GM18511 (cell line): ENCODE measurements at regions not wholly inside any gene's neighbourhood (a gene's known extent, or its start where the extent isn't known, plus 50 kb on each side); places are given as distances from the start of the nearest gene placed in this dataset.

Experiments used
- ATAC-seq: cut with Tn5 transposase; IDR thresholded peaks from one replicate; pipeline ENCODE4 v1.9.1; 2021; ENCODE audit warnings: mild to moderate bottlenecking, moderate library complexity; ENCODE audit not compliant: unreplicated experiment

DNA sequence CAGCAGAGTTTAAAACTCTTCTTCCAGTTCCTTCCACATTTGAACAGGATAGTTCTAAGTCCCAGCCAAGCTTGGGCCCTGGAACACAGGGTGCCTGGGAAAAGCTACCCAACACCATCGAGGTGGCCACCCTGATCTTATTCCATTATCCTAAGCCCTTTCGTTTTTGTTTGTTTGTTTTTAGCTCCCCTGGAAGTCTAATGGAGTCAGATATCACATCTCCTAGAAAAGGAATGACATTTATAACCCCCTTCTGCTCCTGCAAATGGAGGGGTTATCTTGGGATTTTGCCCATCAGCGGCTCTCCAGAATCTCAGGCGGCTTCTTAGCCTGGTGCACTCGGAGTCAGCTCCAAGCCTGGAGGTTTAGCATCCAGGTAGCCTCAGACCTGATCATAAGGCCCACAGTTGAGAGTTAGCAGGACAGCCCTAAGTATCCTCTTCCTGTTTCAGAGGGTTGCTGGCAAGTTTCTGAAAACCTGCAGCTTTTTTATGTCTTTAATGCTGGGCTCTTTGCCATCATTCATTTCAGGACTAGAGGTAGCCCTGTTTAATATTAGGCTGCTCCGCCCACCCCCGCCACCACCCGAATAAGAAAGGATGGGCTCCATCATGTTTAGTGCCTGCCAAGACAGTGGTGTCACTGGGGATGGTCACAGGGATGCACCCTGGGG is 230.0 kb upstream of the LNX1 start:
- no peak for ATAC-seq

DNA sequence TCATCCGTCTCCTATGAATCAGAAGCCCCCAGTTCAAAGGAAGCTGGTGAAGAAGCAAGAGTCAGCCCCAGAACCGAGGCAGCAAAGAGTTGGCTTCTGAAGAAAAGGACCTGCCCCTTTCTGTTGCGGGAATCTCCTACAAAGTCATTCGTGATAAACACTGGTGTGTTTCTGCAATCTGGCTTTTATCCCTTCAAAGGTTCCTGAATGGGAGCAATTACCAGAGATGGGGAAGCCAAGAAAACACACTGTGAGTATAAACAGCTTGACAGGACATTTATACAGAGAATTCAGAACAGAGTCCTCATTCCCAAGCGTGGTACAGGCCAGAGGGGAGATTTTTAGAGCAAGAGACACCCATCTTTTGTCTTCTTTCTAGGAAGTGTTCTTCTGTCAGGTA is 226.8 kb upstream of the LNX1 start:
- no peak for ATAC-seq

DNA sequence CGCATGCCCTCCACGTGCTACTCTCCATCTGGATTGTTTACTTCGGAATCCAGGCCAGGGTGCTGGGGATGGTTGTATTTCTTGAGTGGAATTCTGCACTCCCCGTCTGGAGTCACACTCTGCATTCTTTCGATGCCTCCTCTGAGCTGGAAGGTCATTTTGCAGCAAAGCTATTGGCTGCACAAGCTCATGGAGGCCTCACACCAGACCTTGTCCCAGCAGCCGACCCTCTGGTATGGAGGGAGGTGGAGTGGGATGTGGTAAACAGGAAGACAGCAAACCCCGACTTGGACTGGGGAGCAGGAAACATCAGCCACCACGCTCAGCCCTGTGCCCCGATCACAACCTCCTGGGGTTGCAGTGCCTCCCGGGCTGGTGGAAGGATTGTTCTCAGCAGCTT is 225.3 kb upstream of the LNX1 start:
- ATAC-seq: no peak

DNA sequence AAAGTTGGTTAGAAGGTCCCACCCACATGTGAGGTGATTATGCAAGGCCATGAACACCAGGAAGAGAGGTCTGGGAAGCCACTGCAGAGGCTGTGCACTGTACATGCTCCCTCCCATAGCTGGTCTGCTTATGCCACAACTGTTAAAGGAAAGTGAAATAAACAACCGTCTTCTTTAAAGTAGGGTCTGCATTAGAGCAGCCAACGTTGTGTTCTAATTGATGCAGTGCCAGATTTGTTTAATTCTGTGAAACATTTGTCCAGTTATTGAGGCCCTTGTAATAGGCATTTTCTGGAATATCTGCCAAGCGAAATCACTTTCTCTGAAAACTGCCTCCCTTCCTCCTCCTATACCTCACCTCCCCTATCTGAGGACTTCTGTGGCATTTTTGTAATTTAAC is 224.0 kb upstream of the LNX1 start:
- ATAC-seq: no peak

DNA sequence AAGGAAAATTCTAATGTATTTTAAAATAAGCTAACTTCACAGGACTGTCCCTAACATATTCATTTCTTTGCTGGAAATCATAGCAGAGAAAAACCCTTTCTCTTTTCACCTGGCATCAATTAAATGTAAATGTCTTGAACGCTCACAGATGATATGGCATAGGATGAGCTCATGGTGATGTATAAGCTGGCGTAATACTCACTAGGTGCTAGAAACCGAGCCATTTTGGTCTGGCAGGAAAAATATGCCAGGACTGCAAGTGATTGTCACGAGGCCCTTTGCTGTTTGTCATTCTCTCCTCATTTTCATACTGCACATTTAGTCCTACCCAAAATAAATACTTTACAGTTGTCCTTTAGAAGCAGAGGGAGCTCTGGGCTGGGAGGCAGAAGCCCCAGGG is 222.7 kb upstream of the LNX1 start:
- no peak for ATAC-seq

DNA sequence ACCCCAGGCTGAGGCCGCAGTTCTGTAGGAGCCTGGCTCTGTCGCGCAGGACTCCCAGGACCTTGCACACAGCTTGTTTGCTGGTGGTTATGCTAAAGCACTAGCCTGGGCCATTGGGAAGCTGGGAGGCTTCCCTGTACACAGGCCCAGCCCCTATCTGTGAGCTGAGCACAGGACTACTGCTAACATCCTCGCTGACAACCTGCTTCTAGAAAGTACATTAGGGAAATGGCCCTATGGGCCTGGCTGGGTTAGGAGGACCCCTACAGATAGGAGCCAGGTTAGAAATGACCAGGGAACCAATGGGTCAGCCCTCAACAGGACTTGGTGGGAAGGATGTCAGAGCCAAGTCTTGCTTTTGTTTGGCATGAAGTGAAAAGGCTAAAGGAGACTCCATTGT is 219.4 kb upstream of the LNX1 start:
- no peak for ATAC-seq

DNA sequence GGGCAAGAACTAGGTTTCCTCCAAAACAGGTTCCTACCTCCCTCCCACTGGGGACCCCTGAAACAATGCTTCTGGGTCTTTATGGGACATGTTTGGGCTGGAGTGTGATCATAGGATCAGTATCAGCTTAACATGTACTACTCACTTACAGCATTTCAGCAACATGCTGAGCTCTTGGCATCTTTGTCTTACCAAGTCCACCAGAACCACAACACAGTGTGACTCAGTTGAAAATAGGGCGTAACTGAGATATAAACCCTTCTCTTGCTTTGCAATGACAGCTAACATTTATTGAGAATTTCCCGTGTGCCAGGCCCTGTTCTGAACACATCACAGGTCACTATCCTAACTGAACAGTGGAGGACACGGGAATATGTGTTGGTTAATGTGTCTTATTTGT is 218.5 kb upstream of the LNX1 start:
- no peak for ATAC-seq

DNA sequence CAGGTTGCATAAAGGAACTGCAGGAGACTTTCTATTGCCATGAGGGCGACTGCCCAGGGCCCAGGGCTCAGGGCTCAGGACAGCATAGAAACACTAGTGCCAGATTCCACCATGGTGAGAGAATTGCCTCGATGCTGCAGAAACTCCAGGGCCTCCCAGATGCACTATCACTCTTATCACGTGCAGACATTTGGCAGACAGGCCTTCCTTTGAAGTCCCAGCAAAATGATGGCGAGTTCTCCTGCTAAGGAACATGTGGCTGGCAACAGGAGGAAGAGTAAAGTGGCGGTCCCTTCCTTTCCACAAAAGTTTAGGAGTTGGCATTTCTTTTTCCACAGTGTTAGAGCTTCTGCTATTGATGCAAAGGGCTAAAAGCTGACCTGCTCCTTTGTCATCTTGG is 214.0 kb upstream of the LNX1 start:
- ATAC-seq: no peak

DNA sequence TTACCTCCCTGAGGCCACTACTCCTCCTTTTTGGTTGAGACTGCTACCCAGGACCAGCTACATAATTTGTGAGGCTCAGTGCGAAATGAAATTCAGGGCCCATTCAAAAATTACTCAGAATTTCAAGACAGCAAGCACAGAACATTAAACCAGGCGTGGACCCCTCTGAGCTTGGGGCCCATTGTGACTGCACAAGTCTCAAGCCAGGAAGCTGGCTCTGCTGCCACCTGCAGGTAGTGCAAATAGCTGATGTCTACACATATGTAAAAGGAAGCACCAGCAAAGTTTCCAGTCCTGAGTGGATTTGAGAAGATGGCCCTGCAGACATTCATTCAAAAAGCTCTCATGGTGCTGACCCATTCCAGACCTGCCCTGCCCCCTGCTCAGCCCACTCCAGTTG is 213.4 kb upstream of the LNX1 start:
- ATAC-seq: no peak

DNA sequence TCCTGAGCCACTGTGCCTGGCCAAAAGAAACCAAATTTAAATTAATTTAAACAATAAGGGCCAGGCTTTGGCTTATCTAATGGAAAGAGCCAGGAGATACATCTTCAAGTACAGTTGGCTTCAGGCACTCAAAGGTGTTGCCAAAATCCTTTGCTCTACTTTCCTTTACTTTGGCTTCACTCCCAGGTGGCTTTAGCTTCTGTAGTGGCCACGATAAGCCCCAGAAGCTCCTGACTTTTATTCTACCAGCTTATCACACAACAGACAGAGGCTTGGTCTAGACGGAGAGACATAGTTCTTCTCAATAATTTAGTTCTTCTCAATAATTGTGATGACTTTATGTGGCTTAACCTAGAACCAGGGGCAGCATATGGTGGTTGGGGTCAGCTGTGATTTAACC is 211.2 kb upstream of the LNX1 start:
- ATAC-seq: no peak

DNA sequence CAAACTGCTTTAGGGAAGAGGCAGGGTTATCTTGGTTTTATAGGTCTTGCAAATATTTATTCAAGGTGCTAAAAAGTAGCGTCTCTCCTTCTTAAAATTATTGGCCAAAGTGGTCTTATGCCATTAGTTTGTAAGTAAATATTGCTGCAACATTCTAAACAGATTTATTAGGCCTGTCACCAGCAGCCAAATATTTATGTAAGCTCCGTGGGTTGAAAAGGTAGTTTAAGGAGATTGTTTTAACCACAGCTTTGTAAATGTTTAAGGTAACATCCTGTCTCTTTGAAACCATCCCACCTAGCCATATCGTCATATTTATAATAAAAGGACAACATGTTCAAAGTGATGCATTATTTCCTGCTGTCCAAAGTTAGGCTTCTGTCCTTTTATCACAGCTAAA is 210.1 kb upstream of the LNX1 start:
- ATAC-seq: no peak

DNA sequence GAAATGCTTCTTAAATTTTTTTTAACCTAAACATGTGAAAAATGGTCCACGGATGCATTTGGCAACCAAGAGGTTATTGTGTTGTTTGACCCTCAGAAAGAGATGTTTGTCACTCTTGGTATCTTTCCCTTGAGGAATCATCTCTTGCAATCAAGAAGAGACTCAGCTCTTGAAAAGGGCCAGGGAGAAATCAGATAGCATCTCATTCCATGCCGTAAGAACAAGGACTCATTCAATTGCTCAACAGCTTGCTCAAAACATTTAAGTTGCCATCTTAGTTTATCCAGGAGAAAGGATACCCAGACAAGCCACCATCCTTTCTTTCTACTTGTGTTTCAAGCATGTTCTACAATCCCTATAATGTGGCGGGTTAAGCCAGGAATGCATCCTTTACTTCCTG is 209.5 kb upstream of the LNX1 start:
- no peak for ATAC-seq

DNA sequence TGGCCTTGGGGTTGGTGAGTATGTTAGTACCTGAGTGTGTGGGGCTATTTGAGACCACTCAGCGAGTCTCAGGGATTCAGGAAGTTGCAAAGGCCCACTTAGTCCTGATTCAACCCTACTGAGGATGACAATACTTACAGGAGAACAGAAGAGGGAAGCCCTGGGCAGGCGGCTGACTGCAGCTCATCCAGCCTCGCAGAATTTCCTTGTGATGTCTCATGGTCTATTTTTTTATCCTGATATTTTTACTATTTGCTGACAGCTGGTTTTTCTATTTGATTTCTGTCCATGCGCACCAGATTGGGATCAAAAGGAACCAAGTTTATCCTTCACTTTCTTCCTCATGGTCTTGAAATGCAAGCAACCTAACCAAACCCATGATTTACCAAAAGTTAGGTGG is 201.8 kb upstream of the LNX1 start:
- ATAC-seq: no peak

DNA sequence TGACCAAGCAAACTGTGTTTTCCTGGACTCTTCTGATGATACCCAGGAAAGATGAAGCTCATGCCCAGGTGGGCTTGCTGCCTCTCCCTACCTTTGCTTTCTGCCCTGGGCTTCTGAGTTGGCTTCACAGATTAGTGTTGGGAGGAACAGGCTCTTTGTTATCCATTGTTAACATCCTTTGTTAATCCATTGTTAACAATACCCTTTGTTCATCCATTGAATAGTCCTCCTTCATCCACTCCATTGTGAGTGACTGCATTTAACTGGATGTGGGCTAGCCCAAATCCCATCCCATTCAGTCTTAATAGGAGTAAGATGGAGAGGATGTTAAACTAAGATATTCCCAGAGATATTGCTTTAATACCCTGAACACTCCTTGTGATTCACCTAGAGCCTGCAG is 199.0 kb upstream of the LNX1 start:
- ATAC-seq: no peak

DNA sequence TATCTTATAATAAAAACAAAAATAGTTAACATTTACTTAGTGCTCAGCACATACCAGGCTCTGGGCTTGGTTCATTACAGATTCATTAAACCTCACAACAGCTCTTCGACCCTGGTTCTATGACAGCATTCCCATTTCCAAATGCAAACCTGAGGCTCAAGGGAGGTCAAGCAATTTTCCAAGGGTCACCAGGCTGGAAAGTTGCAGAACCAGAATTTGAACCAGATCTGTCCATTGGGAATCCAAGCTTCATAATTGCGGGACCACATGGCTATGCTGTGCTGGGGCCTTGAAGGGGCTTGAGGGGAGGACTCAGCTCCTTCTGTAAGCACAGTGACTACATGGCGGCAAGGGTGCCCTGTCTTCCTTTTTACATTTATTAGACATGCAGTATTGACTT is 197.3 kb upstream of the LNX1 start:
- no peak for ATAC-seq

DNA sequence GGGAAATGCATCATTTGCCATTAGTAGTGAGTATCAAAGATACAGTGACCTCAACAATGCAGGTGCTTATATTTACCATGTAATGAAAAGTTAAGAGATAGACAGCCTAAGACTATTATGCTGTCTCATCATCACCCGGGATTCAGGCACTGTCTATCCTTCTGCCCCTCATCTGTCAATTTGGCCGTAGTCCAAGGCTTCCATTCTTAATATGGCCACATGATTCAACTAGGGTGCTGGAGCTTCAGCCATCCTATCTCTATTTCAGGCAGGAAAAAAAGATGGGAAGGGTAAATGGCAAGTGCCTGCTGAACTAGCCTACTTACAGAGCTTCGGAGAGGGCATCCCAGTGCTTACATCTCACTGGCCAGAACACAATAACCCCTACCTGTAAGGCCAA is 196.7 kb upstream of the LNX1 start:
- no peak for ATAC-seq

DNA sequence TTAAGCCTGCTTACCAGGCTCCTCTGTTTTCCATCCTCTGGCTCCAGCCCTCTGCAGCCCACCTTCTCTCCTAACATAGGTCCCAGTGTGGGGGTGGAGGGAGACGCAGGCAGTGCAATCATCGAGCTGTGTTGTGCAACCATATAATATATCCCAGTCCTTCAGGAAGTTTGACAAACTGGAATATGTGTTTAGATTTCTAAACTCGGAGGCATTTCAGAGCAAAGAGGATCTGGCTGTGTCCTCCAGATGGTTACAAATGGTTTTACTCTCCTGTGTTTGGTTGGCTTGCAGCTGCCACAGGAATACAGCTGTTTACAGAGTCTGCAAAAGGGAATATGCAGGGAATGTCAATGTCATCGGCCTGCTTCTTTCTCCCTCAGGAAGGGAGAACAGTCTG is 195.3 kb upstream of the LNX1 start:
- ATAC-seq: no peak

DNA sequence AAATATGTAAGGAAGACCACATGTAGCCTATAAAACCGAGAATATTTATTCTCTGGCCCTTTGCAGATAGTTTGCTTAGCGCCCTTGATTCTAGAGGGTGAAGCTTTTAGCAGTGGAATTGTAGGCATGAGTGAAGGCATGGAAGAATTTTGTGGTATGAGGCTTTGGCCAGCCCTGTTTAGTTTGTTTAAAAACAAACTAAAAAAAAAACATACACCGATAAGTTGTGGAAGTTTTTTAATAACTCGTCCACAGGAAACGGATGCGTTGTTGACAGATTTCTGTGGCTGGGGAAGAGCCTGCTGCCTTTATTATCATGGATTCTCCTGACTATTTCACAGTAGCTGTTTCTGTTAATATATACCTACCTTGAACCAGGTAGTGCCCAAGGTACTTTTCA is 194.7 kb upstream of the LNX1 start:
- no peak for ATAC-seq

DNA sequence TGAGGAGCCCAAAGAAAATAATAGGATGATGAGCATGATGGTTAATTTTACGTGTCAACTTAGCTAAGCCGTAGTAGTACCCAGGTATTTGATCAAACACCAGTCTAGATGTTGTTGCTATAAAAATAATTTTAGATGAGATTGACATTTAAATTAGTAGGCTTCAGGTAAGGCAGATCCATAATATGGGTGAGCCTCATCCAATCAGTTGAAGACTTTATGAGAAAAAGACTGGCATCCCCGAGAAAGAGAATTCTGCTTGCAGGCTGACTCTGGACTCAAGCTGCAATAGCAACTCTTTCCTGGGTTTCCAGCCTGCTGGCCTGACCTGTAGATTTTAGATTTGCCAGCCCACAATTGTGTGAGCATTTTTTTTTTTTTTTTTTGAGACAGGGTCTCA is 192.8 kb upstream of the LNX1 start:
- no peak for ATAC-seq

DNA sequence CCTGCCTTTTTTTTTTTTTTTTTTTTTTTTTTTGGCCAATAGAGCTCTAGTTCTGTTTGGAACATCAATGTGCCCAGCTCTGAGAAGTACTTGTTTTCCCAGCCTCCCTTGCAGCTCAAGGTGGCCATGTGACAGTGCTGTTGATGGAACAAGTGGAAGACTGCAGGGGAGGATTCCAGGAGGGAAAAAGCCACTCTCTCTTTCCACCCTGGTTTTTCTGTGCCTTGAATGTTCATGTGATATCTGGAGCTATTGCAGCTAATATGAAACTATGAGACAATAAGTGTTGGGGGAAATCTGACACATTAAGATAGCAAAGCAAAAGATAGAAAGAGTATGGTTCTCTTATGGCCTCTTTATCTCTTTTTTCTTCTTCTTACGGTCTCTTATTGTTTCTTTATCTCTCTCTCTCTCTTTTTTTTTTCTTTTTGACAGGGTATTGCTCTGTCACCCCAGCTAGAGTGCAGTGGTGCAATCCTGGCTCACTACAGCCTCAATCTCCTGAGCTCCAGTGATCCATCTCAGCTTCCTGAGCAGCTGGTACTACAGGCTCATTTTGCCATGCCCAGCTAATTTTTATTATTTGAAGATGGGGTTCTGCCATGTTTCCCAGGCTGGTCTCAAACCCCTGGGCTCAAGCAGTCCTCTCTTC is 192.0 kb upstream of the LNX1 start:
- no peak for ATAC-seq

DNA sequence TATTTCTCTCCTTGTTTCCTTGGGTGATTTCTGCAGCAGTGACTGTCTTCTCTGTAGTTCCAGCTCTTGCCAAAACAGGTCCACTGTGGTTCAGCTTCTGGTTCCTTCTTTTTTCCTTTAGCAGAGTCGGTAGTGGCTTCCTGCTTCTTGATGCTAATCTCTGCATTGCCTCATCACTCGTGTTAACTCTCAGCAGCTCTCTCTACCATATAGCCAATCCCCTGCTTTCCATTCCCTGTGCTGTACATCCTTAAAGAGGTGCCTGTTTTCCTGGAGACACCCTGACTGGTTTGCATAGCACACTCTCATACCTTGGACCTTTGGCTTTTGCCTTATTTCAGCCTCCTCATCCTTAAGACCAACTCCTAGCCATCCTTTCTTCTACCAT is 191.2 kb upstream of the LNX1 start:
- no peak for ATAC-seq

DNA sequence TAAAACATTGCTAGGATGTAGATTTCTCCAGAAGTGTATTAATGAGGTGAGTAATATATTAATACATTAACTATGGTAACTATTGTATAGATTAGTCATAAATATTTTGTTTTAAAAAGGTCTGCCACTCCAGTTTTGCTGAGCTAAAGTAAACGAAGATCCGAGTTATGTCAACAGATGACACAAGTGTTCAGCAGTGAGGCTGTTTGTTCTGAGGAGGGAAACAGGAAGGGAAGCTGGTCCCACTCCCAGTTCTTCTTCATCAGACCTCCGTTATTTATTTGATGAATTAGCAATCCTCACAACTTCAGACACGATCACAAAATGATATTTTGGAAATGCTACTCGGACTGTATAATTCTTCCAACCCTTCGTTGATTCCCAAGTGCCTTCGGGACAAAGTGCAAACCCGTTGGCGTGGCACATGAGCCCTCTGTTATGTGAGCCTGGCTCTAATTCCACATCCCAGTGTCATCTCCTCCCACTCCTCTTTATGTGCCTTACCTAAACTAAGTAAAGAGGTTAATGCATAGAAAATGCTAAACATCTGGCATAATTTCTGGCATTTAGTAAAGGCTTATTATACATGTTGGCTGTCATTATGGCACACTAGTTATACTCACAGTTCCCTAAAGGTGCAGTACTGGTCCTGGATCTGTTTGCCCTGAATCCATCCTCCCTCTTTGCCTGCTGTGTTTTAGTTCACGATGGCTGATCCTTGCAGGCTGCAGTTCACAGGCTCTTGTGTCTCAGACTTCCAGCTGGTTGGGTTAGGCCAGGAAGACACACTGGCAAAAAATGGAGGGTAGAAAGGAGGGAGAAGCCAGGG is 190.6 kb upstream of the LNX1 start:
- no peak for ATAC-seq
